ENCODE measurements at regions not wholly inside any gene's neighbourhood (a gene's known extent, or its start where the extent isn't known, plus 50 kb on each side); places are given as distances from the start of the nearest gene placed in this dataset.

DNA sequence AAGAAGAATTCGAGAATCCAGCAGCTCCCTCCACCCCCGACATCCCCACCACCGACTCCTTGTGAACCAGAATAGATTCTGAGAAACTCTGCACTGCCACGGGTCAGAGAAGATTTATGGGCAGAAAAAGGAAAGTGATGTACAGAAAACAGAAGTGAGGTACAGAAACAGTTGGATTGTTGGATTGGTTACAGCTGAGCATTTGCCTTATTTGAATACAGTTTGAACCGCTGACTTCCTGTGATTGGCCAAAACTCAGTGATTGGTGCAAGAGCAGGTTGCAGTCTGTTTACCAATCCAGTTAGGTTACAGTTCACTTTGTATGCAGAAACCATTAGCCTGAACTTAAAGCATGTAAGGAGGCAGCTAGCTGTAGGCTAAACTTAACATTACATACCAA, 131.2 kb upstream of the HDDC2 start:
- TF ChIP-seq, protein P1, sequence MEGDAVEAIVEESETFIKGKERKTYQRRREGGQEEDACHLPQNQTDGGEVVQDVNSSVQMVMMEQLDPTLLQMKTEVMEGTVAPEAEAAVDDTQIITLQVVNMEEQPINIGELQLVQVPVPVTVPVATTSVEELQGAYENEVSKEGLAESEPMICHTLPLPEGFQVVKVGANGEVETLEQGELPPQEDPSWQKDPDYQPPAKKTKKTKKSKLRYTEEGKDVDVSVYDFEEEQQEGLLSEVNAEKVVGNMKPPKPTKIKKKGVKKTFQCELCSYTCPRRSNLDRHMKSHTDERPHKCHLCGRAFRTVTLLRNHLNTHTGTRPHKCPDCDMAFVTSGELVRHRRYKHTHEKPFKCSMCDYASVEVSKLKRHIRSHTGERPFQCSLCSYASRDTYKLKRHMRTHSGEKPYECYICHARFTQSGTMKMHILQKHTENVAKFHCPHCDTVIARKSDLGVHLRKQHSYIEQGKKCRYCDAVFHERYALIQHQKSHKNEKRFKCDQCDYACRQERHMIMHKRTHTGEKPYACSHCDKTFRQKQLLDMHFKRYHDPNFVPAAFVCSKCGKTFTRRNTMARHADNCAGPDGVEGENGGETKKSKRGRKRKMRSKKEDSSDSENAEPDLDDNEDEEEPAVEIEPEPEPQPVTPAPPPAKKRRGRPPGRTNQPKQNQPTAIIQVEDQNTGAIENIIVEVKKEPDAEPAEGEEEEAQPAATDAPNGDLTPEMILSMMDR (IDR thresholded peaks at IDR 0.05): no peak
- no peak for TF ChIP-seq POLR2A (IDR thresholded peaks at IDR 0.05; ENCODE audit: low read depth)
- no peak for TF ChIP-seq EP300 (IDR thresholded peaks at IDR 0.05)
- no peak for TF ChIP-seq POLR2AphosphoS5 (IDR thresholded peaks at IDR 0.05)
